T-helper 9 cell (primary cell): ENCODE measurements at regions not wholly inside any gene's neighbourhood (a gene's known extent, or its start where the extent isn't known, plus 50 kb on each side); places are given as distances from the start of the nearest gene placed in this dataset.

Experiments used
- DNase-seq: peaks from one replicate; pipeline ENCODE4 v3.0.0-alpha.2; 2020

- DNase-seq, result no peak
Measured at GRCh38 chr3:8205881-8206280, 295.7 kb upstream of the LMCD1 start.

- DNase-seq, result no peak
Measured at GRCh38 chr3:8206971-8207617, 294.5 kb upstream of the LMCD1 start.

GRCh38 chr3:8210882-8211341, 290.7 kb upstream of the LMCD1 start:
- no peak for DNase-seq

GRCh38 chr3:8212794-8213193, 288.8 kb upstream of the LMCD1 start:
- DNase-seq, result no peak

GRCh38 chr3:8213286-8213685, 288.3 kb upstream of the LMCD1 start:
- no peak for DNase-seq

- DNase-seq, result no peak
Measured at GRCh38 chr3:8215821-8216220, 285.8 kb upstream of the LMCD1 start.

- no peak for DNase-seq
Measured at GRCh38 chr3:8218353-8218940, 283.2 kb upstream of the LMCD1 start.

GRCh38 chr3:8220291-8220690, 281.3 kb upstream of the LMCD1 start:
- DNase-seq, result no peak

GRCh38 chr3:8223766-8224165, 277.9 kb upstream of the LMCD1 start:
- no peak for DNase-seq

GRCh38 chr3:8224941-8225340, 276.7 kb upstream of the LMCD1 start:
- DNase-seq, result no peak

- no peak for DNase-seq
Measured at GRCh38 chr3:8233938-8234337, 267.7 kb upstream of the LMCD1 start.

GRCh38 chr3:8236264-8236663, 265.4 kb upstream of the LMCD1 start:
- no peak for DNase-seq

GRCh38 chr3:8237893-8238292, 263.7 kb upstream of the LMCD1 start:
- DNase-seq, result no peak

- DNase-seq, result no peak
Measured at GRCh38 chr3:8238432-8238831, 263.2 kb upstream of the LMCD1 start.

GRCh38 chr3:8239095-8239494, 262.5 kb upstream of the LMCD1 start:
- no peak for DNase-seq

GRCh38 chr3:8239718-8240695, 261.6 kb upstream of the LMCD1 start:
- DNase-seq, result peak; percentile 10

GRCh38 chr3:8246070-8246469, 255.6 kb upstream of the LMCD1 start:
- no peak for DNase-seq

- DNase-seq, result no peak
Measured at GRCh38 chr3:8253201-8253600, 248.4 kb upstream of the LMCD1 start.

GRCh38 chr3:8254489-8254888, 247.1 kb upstream of the LMCD1 start:
- no peak for DNase-seq

GRCh38 chr3:8255725-8256124, 245.9 kb upstream of the LMCD1 start:
- no peak for DNase-seq

- DNase-seq, result no peak
Measured at GRCh38 chr3:8256441-8257071, 245.1 kb upstream of the LMCD1 start.

GRCh38 chr3:8261018-8261417, 240.6 kb upstream of the LMCD1 start:
- no peak for DNase-seq

GRCh38 chr3:8266730-8267131, 234.9 kb upstream of the LMCD1 start:
- DNase-seq, result no peak
